GM18519 (cell line): ENCODE measurements at regions not wholly inside any gene's neighbourhood (a gene's known extent, or its start where the extent isn't known, plus 50 kb on each side); places are given as distances from the start of the nearest gene placed in this dataset.
A peak's percentile ranks its signal among the peaks of the same experiment; 100 is the strongest.

Source experiments
- ATAC-seq: cut with Tn5 transposase; IDR thresholded peaks from one replicate; pipeline ENCODE4 v1.9.1; 2021; ENCODE audit warnings: mild to moderate bottlenecking, moderate library complexity; ENCODE audit not compliant: unreplicated experiment, low FRiP score

DNA sequence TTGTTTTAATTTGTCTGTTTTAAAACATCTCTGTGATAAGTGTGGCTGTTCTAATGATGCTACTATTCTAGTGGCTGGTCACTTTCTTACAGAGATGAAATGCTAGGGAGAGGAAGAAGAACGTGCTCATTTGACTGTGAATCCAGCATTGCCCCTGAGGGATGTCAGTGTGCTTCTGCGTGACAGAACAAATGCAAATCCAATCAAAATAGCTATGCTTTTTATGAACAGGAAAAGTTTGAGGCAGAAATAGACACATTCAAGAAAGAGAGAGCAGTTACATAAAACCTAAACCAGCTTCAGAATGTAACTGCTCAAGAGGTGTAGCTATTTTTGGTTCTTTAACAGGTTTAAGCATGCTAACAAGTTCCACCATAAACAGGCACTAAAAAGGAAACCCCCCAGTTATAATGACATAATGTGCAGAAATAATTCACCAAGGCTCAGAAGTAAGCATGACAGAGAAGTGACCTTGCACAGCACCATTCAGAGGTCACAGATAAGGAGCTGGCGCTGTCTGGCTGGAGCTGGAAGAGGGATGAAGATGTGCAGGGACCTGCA lies 385.3 kb downstream of the EPM2A start:
- ATAC-seq, result peak; percentile 83

DNA sequence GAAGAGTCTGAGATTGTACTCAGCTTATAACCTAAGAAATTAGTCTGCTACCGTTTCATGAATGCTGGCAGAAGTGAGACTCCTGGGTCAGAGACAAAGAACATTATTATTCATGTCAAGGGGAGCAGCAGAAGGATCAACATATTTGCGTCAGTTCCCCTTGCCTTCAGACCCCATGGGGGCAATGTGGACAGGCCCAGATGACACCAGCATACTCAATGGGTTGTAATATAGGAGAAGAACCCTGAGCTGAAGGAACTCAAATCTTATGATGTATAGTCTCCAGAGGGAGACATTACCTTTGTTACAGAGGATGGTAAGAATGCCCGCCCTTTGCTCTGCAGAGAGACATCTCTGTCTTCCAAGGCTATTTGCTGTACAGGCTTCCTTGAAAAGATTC lies 384.4 kb downstream of the EPM2A start:
- ATAC-seq, result no peak

DNA sequence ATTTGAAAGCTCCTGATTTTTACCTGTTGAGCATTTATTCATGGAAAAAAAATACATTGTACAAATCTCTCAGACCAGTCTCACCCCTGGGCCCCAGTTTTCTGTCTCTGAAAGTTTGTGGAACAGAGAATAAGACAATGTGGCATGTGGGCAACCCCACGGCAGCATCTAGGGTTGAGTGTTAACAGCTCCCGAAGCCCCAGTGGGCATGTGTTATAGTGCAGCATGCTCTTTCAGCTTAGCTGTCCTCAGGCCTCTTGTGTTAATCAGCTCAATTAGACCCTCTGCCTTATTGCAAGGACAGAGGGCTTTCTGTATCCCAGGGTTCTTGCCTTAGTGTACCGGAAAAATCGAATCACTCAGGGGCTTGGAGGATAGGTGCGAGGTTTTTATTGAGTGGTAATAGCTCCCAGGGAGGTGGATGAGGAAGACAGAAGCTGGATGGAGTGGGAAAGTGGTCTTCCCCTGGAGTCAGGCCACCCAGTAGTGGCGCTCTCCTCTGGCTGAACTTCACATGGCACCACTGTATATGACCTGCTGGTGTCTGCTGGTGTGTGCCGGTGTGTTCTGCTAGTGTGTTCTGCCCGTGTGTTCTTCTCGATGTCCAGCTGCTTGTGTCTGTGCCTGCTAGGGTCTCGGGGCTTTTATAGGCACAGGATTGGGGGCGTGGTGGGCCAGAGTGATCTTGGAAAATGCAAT lies 382.8 kb downstream of the EPM2A start:
- ATAC-seq, result no peak

GRCh38 chr6:145360865-145361264 lies 374.5 kb downstream of the EPM2A start:
- no peak for ATAC-seq

- no peak for ATAC-seq
Measured at GRCh38 chr6:145367149-145367548, 368.2 kb downstream of the EPM2A start.

GRCh38 chr6:145368075-145368474 lies 367.2 kb downstream of the EPM2A start:
- no peak for ATAC-seq

DNA sequence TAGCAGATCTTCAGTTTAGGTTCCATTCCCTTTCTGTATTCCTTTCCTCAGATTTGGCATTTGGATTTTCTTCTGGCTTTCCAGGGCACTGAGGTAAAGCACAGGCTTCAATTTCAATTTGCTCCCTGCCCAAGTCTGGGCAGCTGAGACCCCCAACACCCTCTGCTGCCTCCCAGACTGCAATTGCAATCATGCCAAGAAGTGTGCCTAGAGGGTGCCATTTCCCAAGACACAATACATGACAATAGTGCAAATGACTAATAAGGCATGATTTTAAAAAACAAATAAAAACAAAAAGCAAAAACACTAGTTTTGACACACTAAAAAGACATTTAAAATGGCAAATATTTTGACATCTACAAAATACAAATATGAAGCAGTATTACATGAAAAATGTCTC lies 364.8 kb downstream of the EPM2A start:
- ATAC-seq, result no peak

DNA sequence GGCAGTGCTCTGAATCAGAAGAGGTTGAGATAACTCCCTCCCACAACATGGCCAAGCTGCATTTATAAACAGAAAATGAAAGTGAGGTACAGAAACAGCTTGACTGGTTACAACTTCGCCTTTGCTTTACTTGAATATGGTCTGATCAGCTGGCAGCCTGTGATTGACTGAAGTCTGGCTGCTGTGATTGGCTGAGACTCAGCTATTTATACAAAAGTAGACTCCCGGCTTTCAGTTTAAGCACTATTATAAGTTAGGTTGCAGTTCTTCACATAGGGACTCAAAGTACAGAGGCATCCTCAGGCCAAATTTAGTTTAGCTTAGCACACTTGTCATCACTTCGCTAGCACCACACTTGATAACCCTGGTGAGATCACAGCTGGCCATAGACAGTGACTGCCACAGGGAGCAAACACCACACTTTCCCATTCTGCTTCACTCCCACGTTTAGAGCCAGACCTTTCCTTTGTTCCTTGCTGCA lies 362.6 kb downstream of the EPM2A start:
- ATAC-seq, result peak; percentile 97

- no peak for ATAC-seq
Measured at GRCh38 chr6:145373826-145374225, 361.5 kb downstream of the EPM2A start.

DNA sequence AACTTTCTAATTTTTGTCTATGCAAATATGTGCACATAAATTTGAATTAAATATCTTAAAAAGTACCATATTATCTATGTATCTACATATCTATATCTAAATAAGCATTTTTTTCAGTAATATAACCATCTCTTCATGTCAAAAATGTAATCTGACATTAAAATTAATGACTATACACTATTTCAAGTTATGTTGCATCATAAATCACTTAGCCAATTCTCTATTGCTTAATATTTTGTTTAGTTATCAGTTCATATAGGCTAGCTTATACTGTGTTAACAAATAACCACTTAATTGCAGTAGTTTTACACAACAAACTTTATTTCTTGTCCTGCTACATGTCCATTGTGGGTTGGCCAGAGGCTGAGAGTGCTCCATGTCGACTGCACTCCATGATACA lies 360.8 kb downstream of the EPM2A start:
- ATAC-seq, result no peak

DNA sequence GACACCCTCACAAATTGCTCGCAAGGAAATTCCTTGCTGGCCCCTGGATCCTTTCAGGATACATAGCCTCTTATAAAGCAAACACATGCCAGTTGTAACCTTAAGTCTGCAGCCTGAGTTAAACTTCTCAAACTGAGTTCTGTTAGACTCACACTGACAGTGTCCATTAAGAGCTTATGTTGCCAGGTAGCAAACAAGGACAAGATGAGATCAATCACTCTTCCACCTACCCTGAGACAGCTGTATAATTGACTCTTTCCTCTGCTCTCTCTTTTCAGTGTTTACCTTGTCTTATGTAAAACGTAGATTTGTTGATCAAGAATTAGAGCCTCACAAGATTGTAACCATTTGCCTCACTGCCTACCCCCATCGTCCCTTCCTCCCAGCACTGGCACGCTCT lies 359.8 kb downstream of the EPM2A start:
- ATAC-seq, result no peak

DNA sequence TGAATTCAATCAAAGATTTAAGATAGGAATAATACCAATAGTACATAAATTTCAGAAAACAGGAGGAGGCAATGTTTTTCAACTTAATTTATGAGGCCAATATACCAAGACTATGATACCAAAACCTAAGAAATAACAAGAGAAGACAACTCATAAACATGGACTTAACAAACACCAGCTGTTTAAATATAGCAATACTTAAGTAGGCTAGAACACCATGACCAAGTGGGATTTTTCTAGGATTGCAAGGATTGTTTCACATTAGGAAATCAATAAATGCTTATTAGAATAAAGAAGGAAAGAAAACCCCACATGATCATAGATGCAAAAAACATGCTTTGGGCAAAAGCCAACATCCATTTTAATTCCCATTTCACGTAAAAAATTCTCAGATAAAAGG lies 355.1 kb downstream of the EPM2A start:
- no peak for ATAC-seq

DNA sequence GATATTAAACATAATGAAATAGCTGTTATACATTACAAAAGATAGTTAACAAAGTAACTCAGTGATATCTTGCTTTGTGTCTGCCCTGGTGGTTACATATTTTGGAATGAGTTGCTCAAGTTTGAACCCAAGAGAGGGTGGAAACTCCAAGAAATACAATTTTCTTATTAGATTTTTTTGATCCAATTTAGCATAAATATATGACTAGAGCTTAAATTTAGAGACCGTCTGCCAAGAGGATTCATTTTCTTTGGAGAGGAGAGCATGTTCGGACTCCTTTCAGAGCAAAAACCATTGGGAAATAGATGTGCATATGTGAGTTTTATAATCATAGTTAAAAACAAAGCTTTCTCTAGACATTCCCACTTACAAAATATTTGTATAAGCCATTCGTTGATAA lies 353.4 kb downstream of the EPM2A start:
- no peak for ATAC-seq

GRCh38 chr6:145383428-145383827 lies 351.9 kb downstream of the EPM2A start:
- ATAC-seq, result no peak

GRCh38 chr6:145384503-145384902 lies 350.8 kb downstream of the EPM2A start:
- ATAC-seq, result no peak

DNA sequence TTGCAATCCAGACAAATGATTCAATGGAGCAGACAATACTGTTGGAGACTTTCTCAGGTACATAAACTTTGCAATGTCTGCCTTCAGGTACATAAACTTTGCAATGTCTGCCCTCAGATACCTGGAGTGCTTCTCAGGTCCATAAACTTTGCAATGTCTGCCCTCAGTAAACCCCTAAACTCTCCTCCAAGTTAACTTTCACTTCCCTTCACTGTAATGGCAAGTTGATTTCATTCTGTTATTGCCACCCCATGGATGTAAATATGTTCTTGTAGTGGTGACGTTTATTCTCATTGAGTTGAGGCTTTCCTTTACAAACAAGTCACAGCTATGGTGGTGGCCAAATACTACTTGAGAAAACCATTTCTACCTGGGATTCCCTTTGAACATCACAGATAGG lies 338.8 kb downstream of the EPM2A start:
- ATAC-seq, result no peak

GRCh38 chr6:145400508-145400907 lies 334.8 kb downstream of the EPM2A start:
- no peak for ATAC-seq

DNA sequence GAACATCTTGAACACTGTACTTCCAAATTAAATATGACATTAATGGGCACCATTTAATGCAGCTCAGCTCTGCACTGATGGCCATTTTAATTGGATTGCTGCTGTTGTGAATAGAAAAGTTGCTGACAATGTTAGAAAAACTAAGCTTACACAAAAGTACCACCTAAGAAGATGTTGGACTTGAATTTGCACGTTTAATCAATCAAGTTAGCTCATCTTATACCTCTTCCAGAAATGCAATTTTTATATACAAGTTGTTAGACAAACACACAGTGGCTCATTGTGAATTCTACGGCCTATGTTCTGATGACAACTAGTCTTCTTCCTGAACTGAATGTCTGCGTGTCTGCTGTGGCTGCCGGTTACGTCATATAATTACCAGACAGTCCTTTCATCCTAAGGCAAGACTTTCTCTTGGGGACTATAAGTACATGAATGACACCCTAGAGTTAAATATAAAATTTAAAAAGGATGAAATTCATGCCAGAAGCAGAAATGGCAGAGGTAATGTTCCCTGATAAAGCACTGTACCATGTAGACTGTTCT lies 330.2 kb downstream of the EPM2A start:
- ATAC-seq, result no peak

GRCh38 chr6:145406783-145407182 lies 328.5 kb downstream of the EPM2A start:
- ATAC-seq, result no peak

DNA sequence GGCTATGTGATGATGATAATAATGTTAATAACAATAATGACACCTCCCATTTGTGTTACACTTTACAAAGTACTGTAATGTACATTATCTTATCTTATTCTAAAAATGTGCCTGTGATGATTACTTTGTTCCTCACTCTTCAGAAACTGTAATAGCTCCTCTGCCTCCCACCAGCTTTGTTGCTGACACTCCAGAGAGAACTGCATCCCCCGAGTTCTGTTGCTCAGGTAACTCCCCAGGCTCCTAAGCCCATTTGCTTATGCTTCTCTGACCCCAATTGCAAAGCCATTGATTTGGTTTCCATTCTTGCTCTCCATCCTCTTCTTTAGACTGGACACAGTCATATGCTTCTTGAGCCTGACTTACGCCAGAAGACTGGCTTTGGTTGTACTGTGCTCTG lies 319.7 kb downstream of the EPM2A start:
- no peak for ATAC-seq

DNA sequence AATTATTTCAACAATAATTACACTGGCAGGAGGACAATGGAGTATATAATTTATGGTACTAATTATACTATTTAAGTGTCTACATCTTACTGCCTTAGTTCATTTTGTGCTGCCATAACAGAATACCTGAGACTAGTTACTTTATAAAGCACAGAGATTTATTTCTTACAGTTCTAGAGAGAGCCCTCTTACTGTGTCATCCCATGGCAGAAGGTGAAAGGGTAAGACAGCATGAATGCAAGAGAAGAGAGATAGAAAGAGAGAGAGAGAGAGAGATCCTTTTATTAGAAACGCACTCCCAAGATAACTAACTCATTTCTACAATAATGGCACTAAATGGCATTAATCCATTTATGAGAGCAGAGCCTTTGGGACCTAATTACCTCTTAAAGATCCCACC lies 314.7 kb downstream of the EPM2A start:
- ATAC-seq, result no peak

DNA sequence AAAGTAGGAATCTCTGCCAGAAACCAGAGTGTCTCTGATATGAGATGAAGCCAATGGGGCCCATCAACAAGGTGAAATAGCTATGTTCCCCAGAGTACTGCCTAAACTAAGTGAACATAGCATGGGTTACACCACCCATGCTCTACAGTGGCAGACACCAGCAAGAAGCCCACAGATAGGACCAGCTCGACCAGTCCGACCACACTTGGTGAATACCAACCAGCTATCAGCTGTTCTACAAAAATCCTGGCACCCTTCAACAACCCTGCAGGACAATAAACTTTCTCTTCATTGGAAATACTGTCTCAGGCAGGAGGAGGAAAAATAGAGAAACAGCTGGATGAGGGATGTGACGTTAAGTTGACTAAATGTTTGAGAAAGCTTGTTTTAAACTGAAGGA lies 311.4 kb downstream of the EPM2A start:
- ATAC-seq, result no peak
